H1 (cell line): ENCODE measurements at regions not wholly inside any gene's neighbourhood (a gene's known extent, or its start where the extent isn't known, plus 50 kb on each side); places are given as distances from the start of the nearest gene placed in this dataset.

Experiments used
- CTCF ChIA-PET: fragments of 300-600 bp; sonication (Branson Sonifier 250); formaldehyde crosslinking; loops from one replicate; lab custom pipeline; 2021; ENCODE audit not compliant: partially characterized antibody; lab: Charles Lee
- POLR2A ChIA-PET: fragments of 300-600 bp; sonication (Branson Sonifier 250); formaldehyde crosslinking; loops from one replicate; lab custom pipeline; 2021; ENCODE audit warnings: inconsistent platforms; ENCODE audit not compliant: partially characterized antibody; lab: Charles Lee
- DNase-seq, 2 experiments: peaks; one replicate each; pipeline versions ENCODE4 v3.0.0 to v3.0.0-alpha.2; 2010 to 2022; ENCODE audit warnings: low spot score in 2 of 2, low read depth in 1 of 2, mixed read lengths in 1 of 2
- FAIRE-seq: peaks from 2 replicates; lab custom pipeline; 2011; peaks lifted over from hg19 to GRCh38; lab: Jason Lieb, UNC
- H2AFZ ChIP-seq: 2 replicates; pipeline ENCODE4 v1.8.1; 2012; ENCODE audit warnings: low read length, inconsistent platforms
- H2AK5ac ChIP-seq: 2 replicates; pipeline ENCODE4 v1.6.1; 2013; ENCODE audit warnings: low read depth, low read length
- H2BK120ac ChIP-seq: replicated peaks from 2 replicates; pipeline ENCODE3; 2013; ENCODE audit warnings: low read depth, low read length, inconsistent platforms
- H2BK12ac ChIP-seq: 2 replicates; pipeline ENCODE4 v1.6.1; 2013; ENCODE audit warnings: low read depth, low read length
- H2BK15ac ChIP-seq: 2 replicates; pipeline ENCODE4 v1.6.1; 2013; ENCODE audit warnings: low read length
- H2BK20ac ChIP-seq: 2 replicates; pipeline ENCODE4 v1.6.1; 2013; ENCODE audit warnings: low read length
- H2BK5ac ChIP-seq: 2 replicates; pipeline ENCODE4 v1.6.1; 2013; ENCODE audit warnings: low read depth, low read length
- H3K14ac ChIP-seq: 2 replicates; pipeline ENCODE4 v1.6.1; 2013; ENCODE audit warnings: inconsistent platforms; ENCODE audit not compliant: insufficient read length
- H3K18ac ChIP-seq: 2 replicates; pipeline ENCODE4 v1.6.1; 2013; ENCODE audit warnings: low read length; ENCODE audit errors: extremely low read depth
- H3K23ac ChIP-seq: 2 replicates; pipeline ENCODE4 v1.6.1; 2013; ENCODE audit warnings: inconsistent platforms; ENCODE audit not compliant: insufficient read length
- H3K23me2 ChIP-seq: 2 replicates; pipeline ENCODE4 v1.6.1; 2013; ENCODE audit warnings: low read depth, low read length
- H3K27ac ChIP-seq: 2 replicates; pipeline ENCODE4 v1.6.1; 2011; ENCODE audit warnings: low read depth, low read length, inconsistent platforms
- H3K27me3 ChIP-seq, 4 experiments: replicated peaks in 1 of 4; 1 replicate in 1 of 4; 2 replicates in 3 of 4; pipeline versions ENCODE4 v1.6.1 to v1.8.1; 2011 to 2013; ENCODE audit warnings: low read length in 3 of 4, mild to moderate bottlenecking in 3 of 4, inconsistent platforms in 2 of 4, mixed read lengths in 2 of 4, moderate library complexity in 1 of 4; ENCODE audit not compliant: control insufficient read depth in 3 of 4, insufficient read depth in 3 of 4; ENCODE audit errors: extremely low read depth in 1 of 4
- H3K36me3 ChIP-seq, 4 experiments: 2 replicates each; pipeline versions ENCODE4 v1.6.1 to v1.8.1; 2011 to 2013; ENCODE audit warnings: mild to moderate bottlenecking in 4 of 4, low read length in 3 of 4, moderate library complexity in 2 of 4, control low read depth in 1 of 4, inconsistent platforms in 1 of 4; ENCODE audit not compliant: insufficient read depth in 4 of 4, control insufficient read depth in 2 of 4
- H3K4ac ChIP-seq: replicated peaks from 2 replicates; pipeline ENCODE3; 2013; ENCODE audit warnings: low read length, low read depth, mixed read lengths, inconsistent platforms; ENCODE audit not compliant: insufficient read length
- H3K4me1 ChIP-seq, 4 experiments: replicated peaks in 1 of 4; 1 replicate in 1 of 4; 2 replicates in 3 of 4; pipeline versions ENCODE4 v1.6.1 to v1.8.1; 2011 to 2013; ENCODE audit warnings: low read length in 3 of 4, inconsistent platforms in 2 of 4, mixed read lengths in 1 of 4; ENCODE audit not compliant: insufficient read depth in 4 of 4, control insufficient read depth in 3 of 4
- H3K4me2 ChIP-seq, 2 experiments: 2 replicates each; pipeline versions ENCODE4 v1.6.1 to v1.8.1; 2011 to 2013; ENCODE audit warnings: low read depth in 2 of 2, low read length in 2 of 2, control low read depth in 1 of 2, inconsistent platforms in 1 of 2, mild to moderate bottlenecking in 1 of 2; ENCODE audit not compliant: insufficient read depth in 1 of 2
- H3K4me3 ChIP-seq, 4 experiments: fragments of 200-600, 300-600 bp in 1 of 4; sonication (generic), shearing (Covaris generic), sonication (Bioruptor Twin) in 1 of 4; 2 replicates each; pipeline versions ENCODE4 v1.5.1 to v1.8.1; 2011 to 2016; ENCODE audit warnings: low read length in 4 of 4, low read depth in 3 of 4, control low read depth in 2 of 4, inconsistent platforms in 2 of 4, mild to moderate bottlenecking in 2 of 4, mixed read lengths in 1 of 4, moderate library complexity in 1 of 4; ENCODE audit not compliant: insufficient read depth in 2 of 4; ENCODE audit errors: extremely low read depth in 1 of 4
- H3K56ac ChIP-seq: replicated peaks from 2 replicates; pipeline ENCODE3; 2013; ENCODE audit warnings: low read depth, mild to moderate bottlenecking, mixed read lengths, low read length, inconsistent platforms; ENCODE audit not compliant: insufficient read length
- H3K79me1 ChIP-seq: 2 replicates; pipeline ENCODE4 v1.6.1; 2013; ENCODE audit warnings: low read depth, low read length, control low read depth
- H3K79me2 ChIP-seq, 2 experiments: 2 replicates each; pipeline versions ENCODE4 v1.6.1 to v1.8.1; 2012 to 2013; ENCODE audit warnings: low read length in 2 of 2, mild to moderate bottlenecking in 2 of 2, inconsistent platforms in 1 of 2; ENCODE audit not compliant: insufficient read depth in 2 of 2, control insufficient read depth in 1 of 2
- H3K9ac ChIP-seq, 4 experiments: replicated peaks in 1 of 4; 1 replicate in 1 of 4; 2 replicates in 3 of 4; pipeline versions ENCODE4 v1.6.1 to v1.8.1; 2011 to 2013; ENCODE audit warnings: low read depth in 3 of 4, low read length in 3 of 4, control low read depth in 2 of 4, mild to moderate bottlenecking in 2 of 4, moderate library complexity in 2 of 4, inconsistent platforms in 1 of 4; ENCODE audit errors: extremely low read depth in 1 of 4
- H3K9me3 ChIP-seq, 2 experiments: 2 replicates each; pipeline versions ENCODE4 v1.6.1 to v1.8.1; 2012 to 2013; ENCODE audit warnings: mild to moderate bottlenecking in 2 of 2, moderate library complexity in 2 of 2, control low read depth in 1 of 2, inconsistent platforms in 1 of 2, low read depth in 1 of 2, low read length in 1 of 2, mixed read lengths in 1 of 2; ENCODE audit not compliant: insufficient read depth in 2 of 2
- H4K20me1 ChIP-seq, 2 experiments: replicated peaks in 1 of 2; 2 replicates each; pipeline versions ENCODE3 to v1.8.1; 2011 to 2013; ENCODE audit warnings: inconsistent platforms in 2 of 2, low read length in 2 of 2, mild to moderate bottlenecking in 1 of 2; ENCODE audit not compliant: insufficient read depth in 2 of 2, control insufficient read depth in 1 of 2
- H4K5ac ChIP-seq: 2 replicates; pipeline ENCODE4 v1.6.1; 2013; ENCODE audit warnings: low read length, low read depth, mixed read lengths, inconsistent platforms; ENCODE audit not compliant: insufficient read length
- H4K8ac ChIP-seq: 2 replicates; pipeline ENCODE4 v1.8.0; 2013; ENCODE audit warnings: mild to moderate bottlenecking, moderate library complexity, low read length, inconsistent platforms; ENCODE audit not compliant: insufficient read depth; ENCODE audit errors: extremely low read depth
- H4K91ac ChIP-seq: replicated peaks from 2 replicates; pipeline ENCODE3; 2013; ENCODE audit warnings: low read length, mixed read lengths, inconsistent platforms; ENCODE audit not compliant: insufficient read length
- BCL11A ChIP-seq, 2 experiments: IDR thresholded peaks; one replicate each; pipeline ENCODE4 v1.6.1; 2011; ENCODE audit warnings: low read depth in 2 of 2, low read length in 2 of 2, mild to moderate bottlenecking in 2 of 2
- TEAD4 ChIP-seq: IDR thresholded peaks from 2 replicates; pipeline ENCODE4 v1.6.1; 2012; ENCODE audit warnings: low read depth, low read length, inconsistent platforms, mixed read lengths

DNA sequence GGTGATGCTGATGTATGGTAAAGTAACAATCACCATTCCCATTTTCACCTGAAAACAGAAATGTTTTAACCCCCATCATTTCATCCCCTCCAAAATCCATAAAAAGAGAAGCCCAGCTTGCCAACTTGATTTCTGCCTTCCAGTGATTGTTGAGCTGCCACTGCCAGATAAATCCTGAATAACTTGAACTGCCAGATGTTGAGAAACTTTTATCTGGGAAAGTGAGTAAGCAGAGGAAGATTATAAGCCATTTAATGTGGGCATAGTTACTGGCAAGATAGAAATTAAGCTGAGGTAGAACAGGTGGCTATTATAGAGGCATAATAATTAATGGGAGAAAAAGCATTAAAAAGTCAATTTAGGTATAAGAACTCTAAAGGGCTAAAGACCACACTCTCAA is 534.1 kb downstream of the ANKRD7 start:
- TF ChIP-seq BCL11A (IDR thresholded peaks at IDR 0.05; ENCODE audit: low read depth in 2 of 2, low read length in 2 of 2) (no peak), TEAD4 (no peak)
- no peak overlapping the region for H2BK120ac ChIP-seq
- ChIA-PET CTCF (no interaction called here), POLR2A (no interaction called here)
- no peak overlapping the region for H3K9ac ChIP-seq
- H3K56ac ChIP-seq: no peak overlapping the region
- H2BK12ac ChIP-seq: no peak overlapping the region
- H2BK20ac ChIP-seq: no peak overlapping the region
- H4K20me1 ChIP-seq: no peaks in the 10 kb centered on the region
- H3K27me3 ChIP-seq: peaks cover 0 to 1% (median 0%) of the 10 kb centered on the region in 4 experiments; a peak in 1 of 7 replicates
- no peak overlapping the region for H3K4ac ChIP-seq
- no peak overlapping the region for H3K23ac ChIP-seq
- no peak overlapping the region for H2AFZ ChIP-seq
- H3K4me1 ChIP-seq: no peaks in the 10 kb centered on the region
- no peak overlapping the region for H4K91ac ChIP-seq
- H4K5ac ChIP-seq: no peak overlapping the region
- no peak overlapping the region for H2BK15ac ChIP-seq
- no peaks in the 10 kb centered on the region for H3K79me1 ChIP-seq
- peaks cover 6 to 7% of the 10 kb centered on the region in 2 experiments; a peak in 3 of 4 replicates for H3K9me3 ChIP-seq
- no peak overlapping the region for H3K14ac ChIP-seq
- H4K8ac ChIP-seq: no peak overlapping the region
- H3K27ac ChIP-seq: no peak overlapping the region
- H3K79me2 ChIP-seq: no peaks in the 10 kb centered on the region
- no peak overlapping the region for H3K4me2 ChIP-seq
- no peaks in the 10 kb centered on the region for H3K36me3 ChIP-seq
- no peak overlapping the region for H3K4me3 ChIP-seq
- DNase-seq: no peak
- no peak for FAIRE-seq
- H3K23me2 ChIP-seq: no peaks in the 10 kb centered on the region
- no peak overlapping the region for H2BK5ac ChIP-seq
- H3K18ac ChIP-seq: no peak overlapping the region
- no peak overlapping the region for H2AK5ac ChIP-seq
